ENCODE measurements at regions not wholly inside any gene's neighbourhood (a gene's known extent, or its start where the extent isn't known, plus 50 kb on each side); places are given as distances from the start of the nearest gene placed in this dataset.

GRCh38 chr16:64539811-64540371 lies 582.0 kb downstream of the CDH11 start:
- Mint-ChIP-seq H3K27me3 (ENCODE audit: insufficient read depth) (no peaks in the 10 kb centered on the region), H3K27ac (no peak overlapping the region)
- intact Hi-C loops (cut with micrococcal nuclease) = no loop called here

GRCh38 chr16:64534180-64534780 lies 587.6 kb downstream of the CDH11 start:
- no peak overlapping the region for H3K4me3 Mint-ChIP-seq
- no peaks in the 10 kb centered on the region for H3K27me3 Mint-ChIP-seq (ENCODE audit: insufficient read depth)
- H3K4me1 Mint-ChIP-seq (ENCODE audit: low read depth) = no peaks in the 10 kb centered on the region
- H3K27ac Mint-ChIP-seq = no peak overlapping the region
- no peaks in the 10 kb centered on the region for H3K36me3 Mint-ChIP-seq (ENCODE audit: low read depth)
- intact Hi-C loops (cut with micrococcal nuclease) = no loop called here
- H3K9me3 Mint-ChIP-seq = peaks cover 30% of the 10 kb centered on the region
- no peak for DNase-seq (ENCODE audit: low spot score)

More at GRCh38 chr16:64539811-64540371, 582.0 kb downstream of the CDH11 start:
- no peak overlapping the region for H3K4me3 Mint-ChIP-seq
- H3K9me3 Mint-ChIP-seq = peaks cover 29% of the 10 kb centered on the region
- H3K36me3 Mint-ChIP-seq (ENCODE audit: low read depth) = no peaks in the 10 kb centered on the region
- H3K4me1 Mint-ChIP-seq (ENCODE audit: low read depth) = no peaks in the 10 kb centered on the region
- DNase-seq (ENCODE audit: low spot score) = no peak

GRCh38 chr16:64532691-64533090 lies 589.2 kb downstream of the CDH11 start:
- Mint-ChIP-seq H3K4me1 (ENCODE audit: low read depth) (no peaks in the 10 kb centered on the region), H3K36me3 (ENCODE audit: low read depth) (no peaks in the 10 kb centered on the region), H3K27me3 (ENCODE audit: insufficient read depth) (no peaks in the 10 kb centered on the region), H3K4me3 (no peak overlapping the region), H3K27ac (no peak overlapping the region), H3K9me3 (peaks cover 29% of the 10 kb centered on the region)
- intact Hi-C loops (cut with micrococcal nuclease) = no loop called here
- DNase-seq (ENCODE audit: low spot score) = no peak

GRCh38 chr16:64532117-64532516 lies 589.7 kb downstream of the CDH11 start:
- Mint-ChIP-seq H3K36me3 (ENCODE audit: low read depth) (no peaks in the 10 kb centered on the region), H3K27ac (no peak overlapping the region), H3K4me1 (ENCODE audit: low read depth) (no peaks in the 10 kb centered on the region), H3K4me3 (no peak overlapping the region), H3K9me3 (peaks cover 28% of the 10 kb centered on the region), H3K27me3 (ENCODE audit: insufficient read depth) (no peaks in the 10 kb centered on the region)
- no peak for DNase-seq (ENCODE audit: low spot score)
- intact Hi-C loops (cut with micrococcal nuclease) = no loop called here

- no peak for DNase-seq (ENCODE audit: low spot score)
- Mint-ChIP-seq H3K27me3 (ENCODE audit: insufficient read depth) (no peaks in the 10 kb centered on the region), H3K4me1 (ENCODE audit: low read depth) (no peaks in the 10 kb centered on the region), H3K36me3 (ENCODE audit: low read depth) (no peaks in the 10 kb centered on the region), H3K4me3 (no peak overlapping the region), H3K27ac (no peak overlapping the region), H3K9me3 (peaks cover 25% of the 10 kb centered on the region)
- intact Hi-C loops (cut with micrococcal nuclease) = no loop called here
Observed at GRCh38 chr16:64531401-64531800, 590.5 kb downstream of the CDH11 start.

GRCh38 chr16:64522548-64522947 lies 599.3 kb downstream of the CDH11 start:
- Mint-ChIP-seq H3K4me1 (ENCODE audit: low read depth) (no peaks in the 10 kb centered on the region), H3K27ac (no peak overlapping the region), H3K36me3 (ENCODE audit: low read depth) (no peaks in the 10 kb centered on the region), H3K9me3 (peaks cover 6% of the 10 kb centered on the region), H3K27me3 (ENCODE audit: insufficient read depth) (no peaks in the 10 kb centered on the region), H3K4me3 (no peak overlapping the region)
- no peak for DNase-seq (ENCODE audit: low spot score)
- intact Hi-C loops (cut with micrococcal nuclease) = no loop called here

GRCh38 chr16:64513871-64514270 lies 608.0 kb downstream of the CDH11 start:
- peaks cover 10% of the 10 kb centered on the region for H3K9me3 Mint-ChIP-seq
- H3K4me1 Mint-ChIP-seq (ENCODE audit: low read depth) = no peaks in the 10 kb centered on the region
- no peak for DNase-seq (ENCODE audit: low spot score)
- no peaks in the 10 kb centered on the region for H3K36me3 Mint-ChIP-seq (ENCODE audit: low read depth)
- no peak overlapping the region for H3K27ac Mint-ChIP-seq
- intact Hi-C loops (cut with micrococcal nuclease) = no loop called here
- no peaks in the 10 kb centered on the region for H3K27me3 Mint-ChIP-seq (ENCODE audit: insufficient read depth)
- no peak overlapping the region for H3K4me3 Mint-ChIP-seq

- no peaks in the 10 kb centered on the region for H3K36me3 Mint-ChIP-seq (ENCODE audit: low read depth)
Observed at GRCh38 chr16:64507240-64508024, 614.4 kb downstream of the CDH11 start.

GRCh38 chr16:64499211-64499610 lies 622.7 kb downstream of the CDH11 start:
- intact Hi-C loops (cut with micrococcal nuclease) = no loop called here
- Mint-ChIP-seq H3K27ac (no peak overlapping the region), H3K9me3 (peaks cover 6% of the 10 kb centered on the region), H3K4me1 (ENCODE audit: low read depth) (no peaks in the 10 kb centered on the region), H3K36me3 (ENCODE audit: low read depth) (no peaks in the 10 kb centered on the region), H3K4me3 (no peak overlapping the region), H3K27me3 (ENCODE audit: insufficient read depth) (no peaks in the 10 kb centered on the region)
- no peak for DNase-seq (ENCODE audit: low spot score)

More at GRCh38 chr16:64507240-64508024, 614.4 kb downstream of the CDH11 start:
- Mint-ChIP-seq H3K27me3 (ENCODE audit: insufficient read depth) (no peaks in the 10 kb centered on the region), H3K27ac (no peak overlapping the region), H3K4me3 (no peak overlapping the region), H3K4me1 (ENCODE audit: low read depth) (no peaks in the 10 kb centered on the region), H3K9me3 (peaks cover 10% of the 10 kb centered on the region)
- intact Hi-C loops (cut with micrococcal nuclease) = no loop called here
- DNase-seq (ENCODE audit: low spot score) = no peak

GRCh38 chr16:64498363-64498762 lies 623.5 kb downstream of the CDH11 start:
- Mint-ChIP-seq H3K36me3 (ENCODE audit: low read depth) (no peaks in the 10 kb centered on the region), H3K4me3 (no peak overlapping the region), H3K27ac (no peak overlapping the region), H3K4me1 (ENCODE audit: low read depth) (no peaks in the 10 kb centered on the region), H3K27me3 (ENCODE audit: insufficient read depth) (no peaks in the 10 kb centered on the region), H3K9me3 (peaks cover 9% of the 10 kb centered on the region)
- intact Hi-C loops (cut with micrococcal nuclease) = no loop called here
- no peak for DNase-seq (ENCODE audit: low spot score)

- H3K27ac Mint-ChIP-seq = no peak overlapping the region
- no peak overlapping the region for H3K4me3 Mint-ChIP-seq
- no peaks in the 10 kb centered on the region for H3K36me3 Mint-ChIP-seq (ENCODE audit: low read depth)
- intact Hi-C loops (cut with micrococcal nuclease) = no loop called here
- DNase-seq (ENCODE audit: low spot score) = no peak
- H3K9me3 Mint-ChIP-seq = peaks cover 18% of the 10 kb centered on the region
- no peaks in the 10 kb centered on the region for H3K4me1 Mint-ChIP-seq (ENCODE audit: low read depth)
- no peaks in the 10 kb centered on the region for H3K27me3 Mint-ChIP-seq (ENCODE audit: insufficient read depth)
Observed at GRCh38 chr16:64493709-64494108, 628.2 kb downstream of the CDH11 start.

GRCh38 chr16:64489449-64489848 lies 632.4 kb downstream of the CDH11 start:
- intact Hi-C loops (cut with micrococcal nuclease) = no loop called here
- Mint-ChIP-seq H3K27me3 (ENCODE audit: insufficient read depth) (no peaks in the 10 kb centered on the region), H3K4me1 (ENCODE audit: low read depth) (no peaks in the 10 kb centered on the region), H3K9me3 (peaks cover 26% of the 10 kb centered on the region), H3K27ac (no peak overlapping the region), H3K36me3 (ENCODE audit: low read depth) (no peaks in the 10 kb centered on the region), H3K4me3 (no peak overlapping the region)
- DNase-seq (ENCODE audit: low spot score) = no peak

- H3K27me3 Mint-ChIP-seq (ENCODE audit: insufficient read depth) = no peaks in the 10 kb centered on the region
- DNase-seq (ENCODE audit: low spot score) = no peak
- intact Hi-C loops (cut with micrococcal nuclease) = no loop called here
- no peaks in the 10 kb centered on the region for H3K4me1 Mint-ChIP-seq (ENCODE audit: low read depth)
- no peak overlapping the region for H3K27ac Mint-ChIP-seq
- H3K4me3 Mint-ChIP-seq = no peak overlapping the region
- peaks cover 21% of the 10 kb centered on the region for H3K9me3 Mint-ChIP-seq
- H3K36me3 Mint-ChIP-seq (ENCODE audit: low read depth) = no peaks in the 10 kb centered on the region
Observed at GRCh38 chr16:64486561-64486960, 635.3 kb downstream of the CDH11 start.
